K562 (cell line): ENCODE measurements at regions not wholly inside any gene's neighbourhood (a gene's known extent, or its start where the extent isn't known, plus 50 kb on each side); places are given as distances from the start of the nearest gene placed in this dataset.

Experiments used
- ATAC-seq: fragments of 200-7000 bp; cut with Tn5 transposase; 3 replicates; pipeline ENCODE4 v1.9.1; 2020; ENCODE audit warnings: moderate library complexity
- BruUV-seq: library from RNA; stranded (reverse); fragments of 400-500 nt; replicated peaks from 2 replicates; lab custom pipeline; 2021; lab: Mats Ljungman, UMichigan
- CTCF ChIA-PET: fragments of 300-600 bp; formaldehyde crosslinking; extraction: SDS; loops from one replicate; lab custom pipeline; 2021; ENCODE audit warnings: low intra/inter-chr PET ratio; lab: Yijun Ruan, JAX
- POLR2A ChIA-PET: fragments of 300-600, 350-650 bp; sonication (Branson Sonifier 250); formaldehyde crosslinking; extraction: SDS; loops from one replicate; lab custom pipeline; 2021; ENCODE audit warnings: antibody characterized with exemption, inconsistent platforms; lab: Yijun Ruan, JAX
- DNase-seq, 4 experiments: peaks; one replicate each; pipeline versions ENCODE4 v3.0.0 to v3.0.0-alpha.2; 2011 to 2018; ENCODE audit warnings: low spot score in 3 of 4, mixed read lengths in 3 of 4; ENCODE audit errors: extremely low read depth in 1 of 4
- FAIRE-seq: peaks from 2 replicates; lab custom pipeline; 2011; peaks lifted over from hg19 to GRCh38; lab: Jason Lieb, UNC
- H2AFZ ChIP-seq: 2 replicates; pipeline ENCODE4 v1.6.0; 2011; ENCODE audit warnings: low read depth, low read length, control low read depth, inconsistent platforms
- H3K27ac ChIP-seq: fragments of 200-600 bp; 3 replicates; pipeline ENCODE4 v1.8.0; 2011; ENCODE audit warnings: low read depth, mild to moderate bottlenecking, control low read depth, inconsistent platforms, low read length, moderate library complexity, mixed read lengths; ENCODE audit errors: extremely low read depth
- H3K27me3 ChIP-seq, 2 experiments: fragments of 300-600 bp in 1 of 2; 2 replicates in 1 of 2; 3 replicates in 1 of 2; pipeline versions ENCODE4 v1.6.0 to v1.8.0; 2011; ENCODE audit warnings: inconsistent platforms in 2 of 2, low read length in 2 of 2, mild to moderate bottlenecking in 1 of 2, mixed read lengths in 1 of 2, moderate library complexity in 1 of 2; ENCODE audit not compliant: control insufficient read depth in 2 of 2, insufficient read depth in 2 of 2
- H3K36me3 ChIP-seq: fragments of 300-600 bp; 3 replicates; pipeline ENCODE4 v1.8.0; 2011; ENCODE audit warnings: mild to moderate bottlenecking, low read length, inconsistent platforms; ENCODE audit not compliant: control insufficient read depth, insufficient read depth
- H3K4me1 ChIP-seq, 2 experiments: fragments of 200-600 bp in 1 of 2; replicated peaks in 1 of 2; 2 replicates in 1 of 2; 3 replicates in 1 of 2; pipeline versions ENCODE4 v1.5.1 to v1.8.0; 2011; ENCODE audit warnings: inconsistent platforms in 2 of 2, low read length in 2 of 2, mild to moderate bottlenecking in 1 of 2, mixed read lengths in 1 of 2, moderate library complexity in 1 of 2; ENCODE audit not compliant: control insufficient read depth in 2 of 2, insufficient read depth in 2 of 2
- H3K4me2 ChIP-seq: 2 replicates; pipeline ENCODE4 v1.6.1; 2011; ENCODE audit warnings: low read length, control low read depth, inconsistent platforms, mixed read lengths; ENCODE audit not compliant: insufficient read depth
- H3K4me3 ChIP-seq: fragments of 200-600 bp; sonication (generic), shearing (Covaris generic); 2 replicates; pipeline ENCODE4 v1.5.1; 2016; ENCODE audit warnings: control low read depth, inconsistent platforms
- H3K79me2 ChIP-seq: fragments of 200-600 bp; 3 replicates; pipeline ENCODE4 v1.8.0; 2011; ENCODE audit warnings: low read length, inconsistent platforms; ENCODE audit not compliant: control insufficient read depth, insufficient read depth
- H3K9ac ChIP-seq, 2 experiments: 2 replicates each; pipeline versions ENCODE4 v1.6.0 to v1.6.1; 2011; ENCODE audit warnings: low read depth in 2 of 2, low read length in 2 of 2, control low read depth in 1 of 2, inconsistent platforms in 1 of 2, mild to moderate bottlenecking in 1 of 2, mixed read lengths in 1 of 2; ENCODE audit not compliant: insufficient read depth in 1 of 2
- H3K9me1 ChIP-seq: one replicate; pipeline ENCODE4 v1.6.0; 2011; ENCODE audit warnings: inconsistent platforms, mild to moderate bottlenecking, low read length, moderate library complexity; ENCODE audit not compliant: control insufficient read depth, insufficient read depth
- H3K9me3 ChIP-seq: replicated peaks from 2 replicates; pipeline ENCODE4 v1.5.1; 2011; ENCODE audit warnings: low read depth, low read length, inconsistent platforms; ENCODE audit not compliant: control insufficient read depth, insufficient read depth
- H4K20me1 ChIP-seq: replicated peaks from 2 replicates; pipeline ENCODE4 v1.6.1; 2011; ENCODE audit warnings: low read length, inconsistent platforms, mixed read lengths; ENCODE audit not compliant: control insufficient read depth, insufficient read depth
- BMI1 ChIP-seq: fragments of 150-350 bp; IDR thresholded peaks from 2 replicates; pipeline ENCODE4 v1.6.1; 2014; ENCODE audit warnings: low read length
- CREB1 ChIP-seq, 2 experiments: sonication (generic) in 1 of 2; formaldehyde crosslinking in 1 of 2; IDR thresholded peaks; 2 replicates each; pipeline versions ENCODE4 v1.6.1 to v1.8.0; 2012 to 2022; ENCODE audit warnings: inconsistent platforms in 1 of 2, mild to moderate bottlenecking in 1 of 2, missing genetic modification reagents in 1 of 2, moderate library complexity in 1 of 2
- KHSRP ChIP-seq: fragments of 450-650 bp; IDR thresholded peaks from 2 replicates; pipeline ENCODE4 v1.6.1; 2017
- KLF10 ChIP-seq: fragments of 250-450 bp; sonication (Bioruptor Pico); IDR thresholded peaks from 2 replicates; pipeline ENCODE4 v1.6.1; 2021; ENCODE audit warnings: matching md5 sums
- PCBP2 ChIP-seq: fragments of 200-400 bp; formaldehyde crosslinking; IDR thresholded peaks from 2 replicates; pipeline ENCODE4 v1.6.1; 2018; ENCODE audit warnings: low read length, low read depth, mild to moderate bottlenecking, moderate library complexity; ENCODE audit not compliant: poor library complexity, severe bottlenecking
- PHF20 ChIP-seq: fragments of 450-650 bp; IDR thresholded peaks from 2 replicates; pipeline ENCODE4 v1.6.1; 2018; ENCODE audit not compliant: partially characterized antibody
- SMAD2 ChIP-seq: fragments of 150-350 bp; IDR thresholded peaks from 2 replicates; pipeline ENCODE4 v1.6.1; 2014; ENCODE audit warnings: low read depth, mild to moderate bottlenecking, low read length
- SP2 ChIP-seq: IDR thresholded peaks from 2 replicates; pipeline ENCODE4 v1.6.1; 2011; ENCODE audit warnings: mild to moderate bottlenecking, low read depth, low read length, moderate library complexity; ENCODE audit not compliant: poor library complexity, severe bottlenecking; ENCODE audit errors: extremely low read depth
- TCF7L2 ChIP-seq: fragments of 150-350 bp; IDR thresholded peaks from 2 replicates; pipeline ENCODE4 v1.6.1; 2016; ENCODE audit warnings: low read depth, mild to moderate bottlenecking, low read length, moderate library complexity
- THAP7 ChIP-seq: fragments of 250-450 bp; sonication (Bioruptor Pico); IDR thresholded peaks from 2 replicates; pipeline ENCODE4 v1.5.0; 2021
- XRCC5 ChIP-seq: fragments of 200-400 bp; formaldehyde crosslinking; IDR thresholded peaks from 2 replicates; pipeline ENCODE4 v1.6.1; 2017; ENCODE audit warnings: low read depth, mild to moderate bottlenecking, low read length
- ZFPM2 ChIP-seq: fragments of 250-450 bp; sonication (Bioruptor Pico); IDR thresholded peaks from 2 replicates; pipeline ENCODE4 v1.5.1; 2022; ENCODE audit warnings: mild to moderate bottlenecking
- ZNF57 ChIP-seq: fragments of 450-650 bp; formaldehyde crosslinking; IDR thresholded peaks from 2 replicates; pipeline ENCODE4 v1.4.0; 2020; ENCODE audit warnings: mild to moderate bottlenecking, moderate library complexity
- ZNF778 ChIP-seq: fragments of 450-650 bp; formaldehyde crosslinking; IDR thresholded peaks from 2 replicates; pipeline ENCODE4 v1.4.0; 2020; ENCODE audit warnings: mild to moderate bottlenecking, moderate library complexity
- WGBS: fragments of 100-300 bp; shearing (Covaris generic); methylation state at CpG from one replicate; pipeline ENCODE4 v1.1.6; 2016; ENCODE audit warnings: low coverage, mixed read lengths; ENCODE audit not compliant: insufficient coverage; ENCODE audit errors: missing lambda C conversion rate; 5-methylcytosine and 5-hydroxymethylcytosine counted together
- in situ Hi-C: fragments of 300-500 bp; cut with MboI; formaldehyde crosslinking; loops from 4 replicates; pipeline ENCODE4 v1.15.0; 2018; ENCODE audit warnings: inconsistent platforms, mixed read lengths
- intact Hi-C: fragments of 100-400 bp; cut with micrococcal nuclease; formaldehyde crosslinking; loops from 2 replicates; pipeline ENCODE4 v1.14.2; 2022
- TF ChIP-seq, protein P1 (sequence below): fragments of 450-650 bp; IDR thresholded peaks from 2 replicates; pipeline ENCODE4 v1.6.1; 2017; ENCODE audit warnings: antibody characterized with exemption
- TF ChIP-seq, protein P2 (sequence below), 2 experiments: fragments of 450-650 bp; IDR thresholded peaks; 2 replicates each; pipeline ENCODE4 v1.6.1; 2016
- TF ChIP-seq, protein P3 (sequence below): fragments of 450-650 bp; IDR thresholded peaks from 2 replicates; pipeline ENCODE4 v1.6.1; 2018; ENCODE audit not compliant: partially characterized antibody

GRCh38 chr11:41713030-41713429 is 253.6 kb upstream of the LRRC4C start:
- TF ChIP-seq KLF10 (CRISPR knock-in tag) (no peak), BMI1 (no peak), PHF20 (no peak), XRCC5 (no peak), ZNF57 (CRISPR knock-in tag) (no peak), PCBP2 (no peak), SP2 (no peak), THAP7 (CRISPR knock-in tag) (no peak), TCF7L2 (no peak), ZNF778 (no peak), ZFPM2 (no peak), CREB1 (IDR thresholded peaks at IDR 0.05) (no peak), CREB1 (CRISPR knock-in tag; IDR thresholded peaks at IDR 0.05) (no peak), KHSRP (no peak), SMAD2 (no peak)
- TF ChIP-seq, protein P1, sequence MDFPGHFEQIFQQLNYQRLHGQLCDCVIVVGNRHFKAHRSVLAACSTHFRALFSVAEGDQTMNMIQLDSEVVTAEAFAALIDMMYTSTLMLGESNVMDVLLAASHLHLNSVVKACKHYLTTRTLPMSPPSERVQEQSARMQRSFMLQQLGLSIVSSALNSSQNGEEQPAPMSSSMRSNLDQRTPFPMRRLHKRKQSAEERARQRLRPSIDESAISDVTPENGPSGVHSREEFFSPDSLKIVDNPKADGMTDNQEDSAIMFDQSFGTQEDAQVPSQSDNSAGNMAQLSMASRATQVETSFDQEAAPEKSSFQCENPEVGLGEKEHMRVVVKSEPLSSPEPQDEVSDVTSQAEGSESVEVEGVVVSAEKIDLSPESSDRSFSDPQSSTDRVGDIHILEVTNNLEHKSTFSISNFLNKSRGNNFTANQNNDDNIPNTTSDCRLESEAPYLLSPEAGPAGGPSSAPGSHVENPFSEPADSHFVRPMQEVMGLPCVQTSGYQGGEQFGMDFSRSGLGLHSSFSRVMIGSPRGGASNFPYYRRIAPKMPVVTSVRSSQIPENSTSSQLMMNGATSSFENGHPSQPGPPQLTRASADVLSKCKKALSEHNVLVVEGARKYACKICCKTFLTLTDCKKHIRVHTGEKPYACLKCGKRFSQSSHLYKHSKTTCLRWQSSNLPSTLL: no peak
- TF ChIP-seq, protein P2, sequence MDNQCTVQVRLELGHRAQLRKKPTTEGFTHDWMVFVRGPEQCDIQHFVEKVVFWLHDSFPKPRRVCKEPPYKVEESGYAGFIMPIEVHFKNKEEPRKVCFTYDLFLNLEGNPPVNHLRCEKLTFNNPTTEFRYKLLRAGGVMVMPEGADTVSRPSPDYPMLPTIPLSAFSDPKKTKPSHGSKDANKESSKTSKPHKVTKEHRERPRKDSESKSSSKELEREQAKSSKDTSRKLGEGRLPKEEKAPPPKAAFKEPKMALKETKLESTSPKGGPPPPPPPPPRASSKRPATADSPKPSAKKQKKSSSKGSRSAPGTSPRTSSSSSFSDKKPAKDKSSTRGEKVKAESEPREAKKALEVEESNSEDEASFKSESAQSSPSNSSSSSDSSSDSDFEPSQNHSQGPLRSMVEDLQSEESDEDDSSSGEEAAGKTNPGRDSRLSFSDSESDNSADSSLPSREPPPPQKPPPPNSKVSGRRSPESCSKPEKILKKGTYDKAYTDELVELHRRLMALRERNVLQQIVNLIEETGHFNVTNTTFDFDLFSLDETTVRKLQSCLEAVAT (IDR thresholded peaks at IDR 0.05): no peak
- TF ChIP-seq, protein P3, sequence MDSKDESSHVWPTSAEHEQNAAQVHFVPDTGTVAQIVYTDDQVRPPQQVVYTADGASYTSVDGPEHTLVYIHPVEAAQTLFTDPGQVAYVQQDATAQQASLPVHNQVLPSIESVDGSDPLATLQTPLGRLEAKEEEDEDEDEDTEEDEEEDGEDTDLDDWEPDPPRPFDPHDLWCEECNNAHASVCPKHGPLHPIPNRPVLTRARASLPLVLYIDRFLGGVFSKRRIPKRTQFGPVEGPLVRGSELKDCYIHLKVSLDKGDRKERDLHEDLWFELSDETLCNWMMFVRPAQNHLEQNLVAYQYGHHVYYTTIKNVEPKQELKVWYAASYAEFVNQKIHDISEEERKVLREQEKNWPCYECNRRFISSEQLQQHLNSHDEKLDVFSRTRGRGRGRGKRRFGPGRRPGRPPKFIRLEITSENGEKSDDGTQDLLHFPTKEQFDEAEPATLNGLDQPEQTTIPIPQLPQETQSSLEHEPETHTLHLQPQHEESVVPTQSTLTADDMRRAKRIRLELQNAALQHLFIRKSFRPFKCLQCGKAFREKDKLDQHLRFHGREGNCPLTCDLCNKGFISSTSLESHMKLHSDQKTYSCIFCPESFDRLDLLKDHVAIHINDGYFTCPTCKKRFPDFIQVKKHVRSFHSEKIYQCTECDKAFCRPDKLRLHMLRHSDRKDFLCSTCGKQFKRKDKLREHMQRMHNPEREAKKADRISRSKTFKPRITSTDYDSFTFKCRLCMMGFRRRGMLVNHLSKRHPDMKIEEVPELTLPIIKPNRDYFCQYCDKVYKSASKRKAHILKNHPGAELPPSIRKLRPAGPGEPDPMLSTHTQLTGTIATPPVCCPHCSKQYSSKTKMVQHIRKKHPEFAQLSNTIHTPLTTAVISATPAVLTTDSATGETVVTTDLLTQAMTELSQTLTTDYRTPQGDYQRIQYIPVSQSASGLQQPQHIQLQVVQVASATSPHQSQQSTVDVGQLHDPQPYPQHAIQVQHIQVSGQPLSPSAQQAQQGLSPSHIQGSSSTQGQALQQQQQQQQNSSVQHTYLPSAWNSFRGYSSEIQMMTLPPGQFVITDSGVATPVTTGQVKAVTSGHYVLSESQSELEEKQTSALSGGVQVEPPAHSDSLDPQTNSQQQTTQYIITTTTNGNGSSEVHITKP: no peak
- TF ChIP-seq, all 486 proteins: peak for 0
- H3K79me2 ChIP-seq: no peaks in the 10 kb centered on the region
- no peak for DNase-seq
- H2AFZ ChIP-seq: no peak overlapping the region
- H3K9ac ChIP-seq: no peak overlapping the region
- CTCF ChIA-PET: no interaction called here
- H3K27ac ChIP-seq: no peak overlapping the region
- WGBS: 0% methylated on average over 3 of the region's 3 CpGs
- no peak for FAIRE-seq
- H3K4me1 ChIP-seq: no peaks in the 10 kb centered on the region
- H4K20me1 ChIP-seq: no peaks in the 10 kb centered on the region
- no peaks in the 10 kb centered on the region for H3K9me3 ChIP-seq
- no peaks in the 10 kb centered on the region for H3K9me1 ChIP-seq
- no peak for ATAC-seq
- no peaks in the 10 kb centered on the region for H3K36me3 ChIP-seq
- no peak overlapping the region for H3K4me3 ChIP-seq
- in situ Hi-C loops (no loop called here), intact Hi-C loops (no loop called here)
- POLR2A ChIA-PET: no interaction called here
- no peak overlapping the region for H3K4me2 ChIP-seq
- no TSS peak for BruUV-seq
- no peaks in the 10 kb centered on the region for H3K27me3 ChIP-seq
